Memory B cell (primary cell): ENCODE measurements at regions not wholly inside any gene's neighbourhood (a gene's known extent, or its start where the extent isn't known, plus 50 kb on each side); places are given as distances from the start of the nearest gene placed in this dataset.
"Not testable (repeated sequence)": the region's sequence is repeated elsewhere in the genome, so short reads cannot be mapped to it uniquely, and the experiment has no call there.

Source experiments
- ATAC-seq: fragments of 150-1000 bp; cut with Tn5 transposase; 2 replicates; pipeline ENCODE4 v1.10.0; 2021; ENCODE audit warnings: low read depth, mild to moderate bottlenecking, moderate library complexity
- DNase-seq, 2 donors: peaks; one replicate each; pipeline ENCODE4 v3.0.0; 2022; ENCODE audit warnings: low spot score in 2 of 2
- H3K27ac Mint-ChIP-seq: one replicate; pipeline ENCODE4 v1.8.0; 2022; ENCODE audit warnings: mild to moderate bottlenecking, moderate library complexity, mixed read lengths
- H3K27me3 Mint-ChIP-seq: one replicate; pipeline ENCODE4 v1.8.0; 2022; ENCODE audit warnings: mixed read lengths
- H3K36me3 Mint-ChIP-seq: one replicate; pipeline ENCODE4 v1.8.0; 2022; ENCODE audit warnings: mild to moderate bottlenecking, mixed read lengths
- H3K4me1 Mint-ChIP-seq: one replicate; pipeline ENCODE4 v1.8.0; 2022; ENCODE audit warnings: mixed read lengths
- H3K4me3 Mint-ChIP-seq: one replicate; pipeline ENCODE4 v1.8.0; 2022; ENCODE audit warnings: mild to moderate bottlenecking, moderate library complexity, mixed read lengths
- H3K9me3 Mint-ChIP-seq: one replicate; pipeline ENCODE4 v1.8.0; 2022; ENCODE audit warnings: mixed read lengths

DNA sequence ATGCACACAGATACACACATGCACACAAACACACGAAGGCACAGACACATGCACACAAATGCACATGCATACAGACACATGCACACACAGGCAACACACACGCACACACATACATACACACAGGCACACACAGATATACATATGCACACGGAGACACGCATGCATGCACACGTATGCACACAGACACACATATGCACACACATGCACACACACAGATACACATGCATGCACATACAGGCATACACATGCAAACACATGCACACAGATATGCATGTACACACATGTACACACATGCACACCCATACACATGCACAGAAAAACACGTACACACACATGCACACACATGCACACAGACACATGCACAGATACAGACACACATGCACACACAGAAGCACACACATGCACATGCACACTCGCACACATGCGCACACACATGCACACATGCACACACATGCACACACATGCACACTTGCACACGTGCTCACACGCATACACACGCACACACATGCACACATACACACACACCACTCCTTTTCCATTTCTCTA lies 70.8 kb upstream of the ALDH3B2 start:
- Mint-ChIP-seq H3K27me3 (peaks cover 11% of the 10 kb centered on the region), H3K4me1 (peaks cover 14% of the 10 kb centered on the region), H3K4me3 (no peak overlapping the region), H3K27ac (no peak overlapping the region), H3K9me3 (no peaks in the 10 kb centered on the region), H3K36me3 (no peaks in the 10 kb centered on the region)
- DNase-seq, result no peak
- ATAC-seq, result no peak

DNA sequence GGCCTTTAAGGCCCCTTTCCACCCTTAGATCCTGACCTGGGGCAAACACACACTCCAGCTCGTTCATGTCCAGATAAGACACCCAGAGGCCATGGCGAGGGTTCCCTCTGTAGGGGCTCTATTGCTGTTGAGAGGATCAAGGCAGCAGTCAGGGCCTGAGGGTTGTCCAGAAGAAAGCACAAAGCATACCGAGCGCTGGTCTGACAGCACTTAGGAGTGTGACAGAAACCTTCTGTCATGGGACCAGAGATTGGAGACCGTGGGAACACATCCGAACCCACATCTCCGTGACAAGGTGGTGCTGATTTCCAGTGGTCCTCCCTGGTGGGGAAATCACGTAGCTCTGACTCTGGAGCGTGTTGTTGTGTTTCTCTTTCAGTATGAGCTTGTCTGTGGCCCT lies 69.8 kb upstream of the ALDH3B2 start:
- ATAC-seq, H3K9me3 Mint-ChIP-seq, H3K27ac Mint-ChIP-seq, DNase-seq, H3K4me3 Mint-ChIP-seq, H3K27me3 Mint-ChIP-seq, H3K36me3 Mint-ChIP-seq: not testable (repeated sequence)
- peaks cover 14% of the 10 kb centered on the region for H3K4me1 Mint-ChIP-seq

DNA sequence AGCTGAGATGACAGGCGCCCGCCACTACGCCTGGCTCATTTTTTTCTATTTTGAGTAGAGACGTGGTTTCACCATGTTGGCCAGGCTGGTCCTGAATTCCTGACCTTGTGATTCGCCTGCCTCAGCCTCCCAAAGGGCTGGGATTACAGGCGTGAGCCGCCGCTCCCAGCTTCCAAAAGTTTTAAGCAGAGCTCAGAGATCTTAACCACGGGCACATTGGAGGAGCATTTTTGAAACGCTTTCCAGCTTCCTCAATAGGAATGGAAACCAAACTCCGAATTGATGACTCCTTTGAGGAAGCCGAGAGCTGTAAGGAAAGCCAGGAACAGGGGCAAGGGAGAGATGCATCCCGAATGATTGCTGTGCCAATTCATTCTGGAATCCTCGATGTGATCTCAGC lies 63.8 kb upstream of the ALDH3B2 start:
- not testable (repeated sequence) for DNase-seq, H3K4me1 Mint-ChIP-seq, H3K4me3 Mint-ChIP-seq, H3K27ac Mint-ChIP-seq, H3K36me3 Mint-ChIP-seq, ATAC-seq, H3K9me3 Mint-ChIP-seq
- peaks cover 16% of the 10 kb centered on the region for H3K27me3 Mint-ChIP-seq

DNA sequence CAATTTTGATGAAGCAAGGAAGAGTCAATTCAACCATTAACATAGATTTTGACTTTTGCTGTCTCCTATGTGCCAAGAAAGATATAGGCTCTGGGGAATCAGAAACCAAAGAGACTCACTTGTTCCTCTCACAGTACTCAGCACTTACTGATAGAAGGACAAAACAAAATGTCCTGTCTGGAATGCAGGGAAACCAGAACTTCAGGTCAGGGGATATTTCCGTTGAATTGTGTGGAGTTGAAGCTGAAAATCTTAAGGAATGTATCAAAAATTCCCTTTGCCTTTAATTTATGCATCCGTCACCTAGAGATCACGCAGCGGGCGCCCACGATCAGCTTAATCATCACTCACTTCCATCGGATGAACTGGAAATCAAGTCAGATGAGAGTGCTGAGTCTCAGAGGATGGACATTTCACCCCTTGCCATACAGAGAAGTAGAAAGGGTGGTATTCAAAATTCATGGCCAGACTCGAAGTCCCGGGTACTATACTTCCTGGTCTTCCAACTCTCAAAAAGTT lies 63.2 kb upstream of the ALDH3B2 start:
- H3K27ac Mint-ChIP-seq, H3K9me3 Mint-ChIP-seq, H3K4me3 Mint-ChIP-seq, ATAC-seq, DNase-seq, H3K4me1 Mint-ChIP-seq, H3K36me3 Mint-ChIP-seq: not testable (repeated sequence)
- peaks cover 18% of the 10 kb centered on the region for H3K27me3 Mint-ChIP-seq

DNA sequence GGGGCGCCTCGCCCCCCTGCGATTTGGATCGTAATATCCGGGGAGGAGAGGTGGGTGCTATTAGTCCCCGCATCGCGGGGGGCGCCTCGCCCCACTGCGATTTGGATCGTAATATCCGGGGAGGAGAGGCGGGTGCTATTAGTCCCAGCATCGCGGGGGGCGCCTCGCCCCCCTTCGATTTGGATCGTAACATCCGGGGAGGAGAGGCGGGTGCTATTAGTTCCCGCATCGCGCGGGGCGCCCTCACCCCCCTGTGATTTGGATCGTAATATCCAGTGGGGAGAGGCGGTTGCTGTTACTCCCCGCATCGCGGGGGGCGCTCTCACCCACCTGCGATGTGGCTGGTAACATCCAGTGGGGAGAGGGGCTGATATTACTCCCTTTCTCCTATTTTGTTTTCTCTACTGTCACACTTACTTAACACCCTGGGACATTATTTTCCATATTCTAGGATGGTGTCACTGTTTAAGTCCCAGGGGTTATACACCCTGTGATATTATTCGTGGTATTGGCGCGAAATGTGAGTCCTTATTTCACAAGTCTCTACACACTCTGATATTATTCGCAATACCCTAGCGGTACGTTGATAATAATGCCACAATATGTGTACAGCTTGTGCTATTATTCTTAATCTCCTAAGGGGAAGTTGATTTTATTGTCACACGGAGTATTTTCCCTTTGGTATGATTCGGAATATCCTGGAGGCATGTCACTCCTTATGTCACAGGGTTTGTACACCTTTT lies 57.8 kb upstream of the ALDH3B2 start:
- peak overlapping the region; percentile 34 for H3K4me3 Mint-ChIP-seq
- H3K9me3 Mint-ChIP-seq, result no peaks in the 10 kb centered on the region
- H3K36me3 Mint-ChIP-seq, result no peaks in the 10 kb centered on the region
- no peak overlapping the region for H3K27ac Mint-ChIP-seq
- peak; percentile 85 for ATAC-seq
- peaks cover 12% of the 10 kb centered on the region for H3K4me1 Mint-ChIP-seq
- peaks cover 23% of the 10 kb centered on the region for H3K27me3 Mint-ChIP-seq
- DNase-seq, result peak; percentile 28 to 43

DNA sequence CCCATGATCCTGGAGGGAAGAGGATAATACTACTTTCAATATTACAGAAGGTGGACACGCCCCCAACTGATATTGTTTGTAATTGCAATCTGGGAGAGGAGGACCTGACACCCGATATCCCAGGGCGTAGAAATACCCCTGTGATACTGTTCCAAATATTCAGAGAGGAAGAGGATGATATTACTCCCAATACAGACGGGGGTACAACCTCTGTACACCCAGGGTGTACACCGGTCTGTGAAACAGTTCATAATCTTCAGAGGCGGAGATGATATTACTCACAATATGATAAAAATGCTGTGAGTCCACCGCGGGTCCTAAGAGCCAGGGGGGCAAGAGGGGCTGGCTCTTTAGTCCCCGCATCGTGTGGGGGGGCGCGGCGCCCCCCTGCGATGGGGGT lies 57.2 kb upstream of the ALDH3B2 start:
- H3K4me1 Mint-ChIP-seq, result peaks cover 12% of the 10 kb centered on the region
- H3K9me3 Mint-ChIP-seq, result no peaks in the 10 kb centered on the region
- H3K4me3 Mint-ChIP-seq, result peak overlapping the region; percentile 40
- DNase-seq (no peak), ATAC-seq (no peak)
- H3K27me3 Mint-ChIP-seq, result peaks cover 23% of the 10 kb centered on the region
- H3K27ac Mint-ChIP-seq, result peak overlapping the region; percentile 17
- no peaks in the 10 kb centered on the region for H3K36me3 Mint-ChIP-seq

DNA sequence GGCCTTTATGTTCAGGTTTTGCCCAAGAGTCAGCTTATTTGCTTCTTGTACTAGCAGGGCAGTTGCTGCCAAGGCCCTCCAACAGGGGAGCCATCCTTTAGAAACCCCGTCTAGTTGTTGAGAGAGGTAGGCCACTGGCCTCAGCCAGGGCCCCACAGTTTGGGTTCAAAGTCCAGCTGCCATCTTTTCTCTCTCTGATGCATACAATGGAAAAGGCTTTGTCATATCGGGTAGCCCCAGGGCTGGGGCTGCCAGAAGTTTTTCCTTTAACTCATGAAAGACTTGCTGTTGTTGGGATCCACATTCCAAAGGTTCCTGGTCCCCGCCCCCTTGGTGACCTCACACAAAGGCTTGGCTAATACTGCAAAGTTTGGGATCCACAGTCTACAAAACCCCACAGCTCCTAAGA lies 53.7 kb upstream of the ALDH3B2 start:
- Mint-ChIP-seq H3K27me3 (peaks cover 13% of the 10 kb centered on the region), H3K4me1 (peaks cover 12% of the 10 kb centered on the region)
- not testable (repeated sequence) for H3K9me3 Mint-ChIP-seq, H3K36me3 Mint-ChIP-seq, ATAC-seq, DNase-seq, H3K27ac Mint-ChIP-seq, H3K4me3 Mint-ChIP-seq

DNA sequence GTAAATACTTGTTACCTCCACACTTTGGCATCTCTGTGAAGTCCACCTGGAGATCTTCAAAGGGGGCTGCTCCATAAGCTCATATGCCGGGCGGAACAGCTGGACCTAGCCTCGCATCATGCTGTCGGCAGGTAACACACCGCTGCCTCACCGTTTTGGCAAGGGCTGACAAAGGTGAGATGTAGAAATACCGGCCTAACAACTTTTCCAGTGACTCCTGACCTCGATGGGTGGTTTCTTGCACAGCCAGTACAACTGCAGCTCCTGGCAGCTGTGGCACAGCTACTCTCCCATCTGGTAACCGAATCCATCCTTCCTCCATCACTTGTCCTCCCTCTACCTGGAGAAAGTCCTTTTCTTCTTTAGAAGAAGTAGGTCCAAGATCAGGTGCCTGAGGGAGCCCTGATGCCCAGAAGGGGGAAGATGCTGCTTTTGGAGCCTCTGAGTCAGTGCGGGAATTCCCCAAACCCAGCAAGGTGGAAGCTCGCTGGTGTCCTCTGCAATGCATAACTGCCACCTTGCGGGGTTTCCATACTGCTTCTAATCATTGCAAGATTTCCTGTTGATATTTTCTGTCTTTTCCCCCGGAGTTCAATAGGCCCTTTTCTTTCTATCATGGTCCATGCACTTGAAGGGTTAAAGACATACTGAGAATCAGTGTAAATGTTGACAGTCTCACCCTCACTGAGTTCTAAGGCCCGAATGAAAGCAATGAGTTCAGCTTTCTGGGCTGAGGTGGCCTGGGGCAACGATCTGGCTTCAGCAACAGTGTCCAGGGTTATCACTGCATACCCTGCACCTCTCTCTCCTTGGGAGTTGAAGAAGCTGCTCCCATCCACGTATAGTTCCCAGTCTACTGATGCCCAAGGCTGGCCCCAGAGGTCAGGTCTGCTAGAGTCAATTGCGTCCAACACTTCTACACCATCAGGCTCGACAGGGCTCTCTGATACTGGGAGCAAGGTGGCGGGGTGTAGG lies 52.9 kb upstream of the ALDH3B2 start:
- H3K9me3 Mint-ChIP-seq, H3K27me3 Mint-ChIP-seq, H3K36me3 Mint-ChIP-seq, H3K4me3 Mint-ChIP-seq, H3K27ac Mint-ChIP-seq: not testable (repeated sequence)
- H3K4me1 Mint-ChIP-seq, result peaks cover 12% of the 10 kb centered on the region
- peak; percentile 49 for ATAC-seq
- peak in 1 of 2 donors; percentile 23 for DNase-seq
